ENCODE measurements at regions not wholly inside any gene's neighbourhood (a gene's known extent, or its start where the extent isn't known, plus 50 kb on each side); places are given as distances from the start of the nearest gene placed in this dataset.

GRCh38 chr1:228845101-228845500 lies 109.8 kb downstream of the RHOU start:
- TF ChIP-seq SMAD1 (CRISPR knock-in tag; IDR thresholded peaks at IDR 0.05; ENCODE audit: borderline replicate concordance, low read depth) (no peak), GABPA (IDR thresholded peaks at IDR 0.05; ENCODE audit: low read depth, low read length) (no peak), GABPA (CRISPR knock-in tag; IDR thresholded peaks at IDR 0.05; ENCODE audit: low read depth) (no peak), ZNF281 (CRISPR knock-in tag; IDR thresholded peaks at IDR 0.05; ENCODE audit: borderline replicate concordance) (no peak), AKNA (CRISPR knock-in tag; IDR thresholded peaks at IDR 0.05; ENCODE audit: borderline replicate concordance) (no peak), MAFK (conservative IDR thresholded peaks at IDR 0.05 in 1 of 2, IDR thresholded peaks at IDR 0.05 in 1 of 2; ENCODE audit: low read length in 2 of 2) (no peak), ETV5 (CRISPR knock-in tag; IDR thresholded peaks at IDR 0.05; ENCODE audit: borderline replicate concordance) (no peak), JUND (CRISPR knock-in tag; IDR thresholded peaks at IDR 0.05) (no peak), CTCF (CRISPR knock-in tag; IDR thresholded peaks at IDR 0.05) (no peak), MNT (IDR thresholded peaks at IDR 0.05) (no peak), SNRNP70 (IDR thresholded peaks at IDR 0.05; ENCODE audit: low read depth, low read length) (no peak), NFATC3 (CRISPR knock-in tag; IDR thresholded peaks at IDR 0.05) (no peak), EZH2 (conservative IDR thresholded peaks at IDR 0.05; ENCODE audit: low read depth, low read length) (no peak), ZHX2 (IDR thresholded peaks at IDR 0.05; ENCODE audit: low read depth) (no peak), ZHX2 (CRISPR knock-in tag; IDR thresholded peaks at IDR 0.05; ENCODE audit: borderline replicate concordance) (no peak), ZBTB49 (CRISPR knock-in tag; IDR thresholded peaks at IDR 0.05; ENCODE audit: borderline replicate concordance) (no peak)

Measured in HepG2 (cell line).